ENCODE measurements at regions not wholly inside any gene's neighbourhood (a gene's known extent, or its start where the extent isn't known, plus 50 kb on each side); places are given as distances from the start of the nearest gene placed in this dataset.
A peak's percentile ranks its signal among the peaks of the same experiment; 100 is the strongest.

- H2AK5ac ChIP-seq (ENCODE audit: low read length): no peak overlapping the region
- H3K9me3 ChIP-seq (ENCODE audit: insufficient read depth, low read depth, low read length): no peaks in the 10 kb centered on the region
- no peaks in the 10 kb centered on the region for H3K79me1 ChIP-seq (ENCODE audit: low read length)
- no peak overlapping the region for H2BK5ac ChIP-seq (ENCODE audit: low read depth, low read length, poor library complexity)
- H2BK120ac ChIP-seq (ENCODE audit: insufficient read depth, low read length, poor library complexity): no peak overlapping the region
- H3K4me2 ChIP-seq (ENCODE audit: low read length): no peak overlapping the region
- no peak overlapping the region for H2BK12ac ChIP-seq (ENCODE audit: low read length)
- peak; percentile 43 to 92 for DNase-seq
- WGBS (ENCODE audit: extremely low coverage, insufficient coverage, insufficient read length): no CpG with 5 or more reads among the region's 1 CpG
- H3K4me3 ChIP-seq (ENCODE audit: low read depth, low read length): no peak overlapping the region
- no peak overlapping the region for H3K4ac ChIP-seq (ENCODE audit: low read depth, low read length)
- H3K4me1 ChIP-seq (ENCODE audit: control insufficient read depth in 1 of 2, insufficient read depth in 2 of 2, low read length in 2 of 2): peaks cover 0 to 7% of the 10 kb centered on the region in 2 experiments
- H4K91ac ChIP-seq (ENCODE audit: low read depth, low read length): no peak overlapping the region
- no peak overlapping the region for H2AFZ ChIP-seq (ENCODE audit: insufficient read depth, low read length, poor library complexity)
- no peak overlapping the region for H4K8ac ChIP-seq (ENCODE audit: low read depth, low read length)
- H3K23ac ChIP-seq (ENCODE audit: low read length): no peak overlapping the region
- no peak overlapping the region for H3K18ac ChIP-seq (ENCODE audit: low read length)
- no peaks in the 10 kb centered on the region for H3K79me2 ChIP-seq (ENCODE audit: control insufficient read depth, insufficient read depth, low read length, poor library complexity)
- no peaks in the 10 kb centered on the region for H3K27me3 ChIP-seq (ENCODE audit: insufficient read depth, low read length)
- no peak overlapping the region for H3K14ac ChIP-seq (ENCODE audit: low read length)
- H3K27ac ChIP-seq (ENCODE audit: low read depth, low read length): no peak overlapping the region
- H3K9ac ChIP-seq (ENCODE audit: low read length): no peak overlapping the region
- H3K36me3 ChIP-seq (ENCODE audit: control insufficient read depth in 1 of 2, insufficient read depth in 2 of 2, low read length in 2 of 2): no peaks in the 10 kb centered on the region
- no peak overlapping the region for H4K12ac ChIP-seq (ENCODE audit: low read depth, low read length)
Measured at GRCh38 chr3:18501679-18502343, 76.7 kb upstream of the SATB1 start.

GRCh38 chr3:18500322-18500721, 75.2 kb upstream of the SATB1 start:
- Histone ChIP-seq H3K14ac (ENCODE audit: low read length) (no peak overlapping the region), H3K27ac (ENCODE audit: low read depth, low read length) (no peak overlapping the region), H2AFZ (ENCODE audit: insufficient read depth, low read length, poor library complexity) (no peak overlapping the region), H2AK5ac (ENCODE audit: low read length) (no peak overlapping the region), H3K23ac (ENCODE audit: low read length) (no peak overlapping the region), H3K4me3 (ENCODE audit: low read depth, low read length) (no peak overlapping the region), H2BK5ac (ENCODE audit: low read depth, low read length, poor library complexity) (no peak overlapping the region), H4K91ac (ENCODE audit: low read depth, low read length) (no peak overlapping the region), H3K36me3 (ENCODE audit: control insufficient read depth in 1 of 2, insufficient read depth in 2 of 2, low read length in 2 of 2) (no peaks in the 10 kb centered on the region), H3K4me2 (ENCODE audit: low read length) (no peak overlapping the region), H3K18ac (ENCODE audit: low read length) (no peak overlapping the region), H3K9me3 (ENCODE audit: insufficient read depth, low read depth, low read length) (no peaks in the 10 kb centered on the region), H4K8ac (ENCODE audit: low read depth, low read length) (no peak overlapping the region), H3K4me1 (ENCODE audit: control insufficient read depth in 1 of 2, insufficient read depth in 2 of 2, low read length in 2 of 2) (peaks cover 0 to 7% of the 10 kb centered on the region in 2 experiments), H3K79me1 (ENCODE audit: low read length) (no peaks in the 10 kb centered on the region), H3K27me3 (ENCODE audit: insufficient read depth, low read length) (no peaks in the 10 kb centered on the region), H2BK12ac (ENCODE audit: low read length) (no peak overlapping the region), H3K4ac (ENCODE audit: low read depth, low read length) (no peak overlapping the region), H4K12ac (ENCODE audit: low read depth, low read length) (no peak overlapping the region), H3K79me2 (ENCODE audit: control insufficient read depth, insufficient read depth, low read length, poor library complexity) (no peaks in the 10 kb centered on the region), H3K9ac (ENCODE audit: low read length) (no peak overlapping the region), H2BK120ac (ENCODE audit: insufficient read depth, low read length, poor library complexity) (no peak overlapping the region)
- no peak for DNase-seq
- no CpG with 5 or more reads among the region's 2 CpGs for WGBS (ENCODE audit: extremely low coverage, insufficient coverage, insufficient read length)

GRCh38 chr3:18499301-18499700, 74.2 kb upstream of the SATB1 start:
- Histone ChIP-seq H3K14ac (ENCODE audit: low read length) (no peak overlapping the region), H4K12ac (ENCODE audit: low read depth, low read length) (no peak overlapping the region), H3K4ac (ENCODE audit: low read depth, low read length) (no peak overlapping the region), H2BK120ac (ENCODE audit: insufficient read depth, low read length, poor library complexity) (no peak overlapping the region), H3K9ac (ENCODE audit: low read length) (no peak overlapping the region), H3K79me1 (ENCODE audit: low read length) (no peaks in the 10 kb centered on the region), H3K4me3 (ENCODE audit: low read depth, low read length) (no peak overlapping the region), H3K27ac (ENCODE audit: low read depth, low read length) (no peak overlapping the region), H3K18ac (ENCODE audit: low read length) (no peak overlapping the region), H2AFZ (ENCODE audit: insufficient read depth, low read length, poor library complexity) (no peak overlapping the region), H3K9me3 (ENCODE audit: insufficient read depth, low read depth, low read length) (no peaks in the 10 kb centered on the region), H4K91ac (ENCODE audit: low read depth, low read length) (no peak overlapping the region), H3K4me2 (ENCODE audit: low read length) (no peak overlapping the region), H3K4me1 (ENCODE audit: control insufficient read depth in 1 of 2, insufficient read depth in 2 of 2, low read length in 2 of 2) (peaks cover 0 to 7% of the 10 kb centered on the region in 2 experiments), H3K36me3 (ENCODE audit: control insufficient read depth in 1 of 2, insufficient read depth in 2 of 2, low read length in 2 of 2) (no peaks in the 10 kb centered on the region), H3K23ac (ENCODE audit: low read length) (no peak overlapping the region), H2AK5ac (ENCODE audit: low read length) (no peak overlapping the region), H3K79me2 (ENCODE audit: control insufficient read depth, insufficient read depth, low read length, poor library complexity) (no peaks in the 10 kb centered on the region), H2BK5ac (ENCODE audit: low read depth, low read length, poor library complexity) (no peak overlapping the region), H3K27me3 (ENCODE audit: insufficient read depth, low read length) (no peaks in the 10 kb centered on the region), H2BK12ac (ENCODE audit: low read length) (no peak overlapping the region), H4K8ac (ENCODE audit: low read depth, low read length) (peak overlapping the region; percentile 60)
- DNase-seq: peak in 1 of 2 donors; percentile 62
- WGBS (ENCODE audit: extremely low coverage, insufficient coverage, insufficient read length): no CpG with 5 or more reads among the region's 3 CpGs

- no CpG with 5 or more reads among the region's 1 CpG for WGBS (ENCODE audit: extremely low coverage, insufficient coverage, insufficient read length)
- Histone ChIP-seq H2BK5ac (ENCODE audit: low read depth, low read length, poor library complexity) (no peak overlapping the region), H3K9me3 (ENCODE audit: insufficient read depth, low read depth, low read length) (no peaks in the 10 kb centered on the region), H3K18ac (ENCODE audit: low read length) (no peak overlapping the region), H2BK12ac (ENCODE audit: low read length) (no peak overlapping the region), H3K27me3 (ENCODE audit: insufficient read depth, low read length) (no peaks in the 10 kb centered on the region), H3K4me3 (ENCODE audit: low read depth, low read length) (no peak overlapping the region), H2BK120ac (ENCODE audit: insufficient read depth, low read length, poor library complexity) (no peak overlapping the region), H3K14ac (ENCODE audit: low read length) (no peak overlapping the region), H4K12ac (ENCODE audit: low read depth, low read length) (no peak overlapping the region), H4K91ac (ENCODE audit: low read depth, low read length) (no peak overlapping the region), H3K9ac (ENCODE audit: low read length) (no peak overlapping the region), H2AFZ (ENCODE audit: insufficient read depth, low read length, poor library complexity) (no peak overlapping the region), H3K4me1 (ENCODE audit: control insufficient read depth in 1 of 2, insufficient read depth in 2 of 2, low read length in 2 of 2) (peaks cover 0 to 2% of the 10 kb centered on the region in 2 experiments), H3K36me3 (ENCODE audit: control insufficient read depth in 1 of 2, insufficient read depth in 2 of 2, low read length in 2 of 2) (no peaks in the 10 kb centered on the region), H3K79me1 (ENCODE audit: low read length) (no peaks in the 10 kb centered on the region), H4K8ac (ENCODE audit: low read depth, low read length) (no peak overlapping the region), H3K4ac (ENCODE audit: low read depth, low read length) (no peak overlapping the region), H3K79me2 (ENCODE audit: control insufficient read depth, insufficient read depth, low read length, poor library complexity) (no peaks in the 10 kb centered on the region), H3K23ac (ENCODE audit: low read length) (no peak overlapping the region), H3K4me2 (ENCODE audit: low read length) (no peak overlapping the region), H3K27ac (ENCODE audit: low read depth, low read length) (no peak overlapping the region), H2AK5ac (ENCODE audit: low read length) (no peak overlapping the region)
- DNase-seq: peak in 1 of 2 donors; percentile 60
Measured at GRCh38 chr3:18494251-18494650, 69.1 kb upstream of the SATB1 start.
